Epithelial cell of proximal tubule (primary cell): ENCODE measurements at regions not wholly inside any gene's neighbourhood (a gene's known extent, or its start where the extent isn't known, plus 50 kb on each side); places are given as distances from the start of the nearest gene placed in this dataset.

Experiments used
- DNase-seq: peaks from one replicate; pipeline ENCODE4 v3.0.0-alpha.2; 2011; ENCODE audit warnings: low read depth
- H3K4me3 ChIP-seq: 2 replicates; pipeline ENCODE4 v1.5.1; 2011; ENCODE audit warnings: low read depth, mild to moderate bottlenecking, low read length
- CTCF ChIP-seq: conservative IDR thresholded peaks from 2 replicates; pipeline ENCODE4 v1.5.1; 2012; ENCODE audit warnings: low read depth, mild to moderate bottlenecking, low read length

- DNase-seq, result no peak
- no peak for TF ChIP-seq CTCF
- H3K4me3 ChIP-seq, result no peak overlapping the region
These were observed 308.2 kb upstream of the FBXO33 start for GRCh38 chr14:39740454-39740853.

GRCh38 chr14:39739796-39740195 lies 307.6 kb upstream of the FBXO33 start:
- no peak overlapping the region for H3K4me3 ChIP-seq

GRCh38 chr14:39734306-39734705 lies 302.1 kb upstream of the FBXO33 start:
- DNase-seq, result no peak
- H3K4me3 ChIP-seq, result no peak overlapping the region
- no peak for TF ChIP-seq CTCF

More at GRCh38 chr14:39739796-39740195, 307.6 kb upstream of the FBXO33 start:
- DNase-seq, result no peak
- no peak for TF ChIP-seq CTCF

- no peak for TF ChIP-seq CTCF
- no peak overlapping the region for H3K4me3 ChIP-seq
- peak; percentile 6 for DNase-seq
These were observed 301.5 kb upstream of the FBXO33 start for GRCh38 chr14:39733741-39734140.

GRCh38 chr14:39731912-39732311 lies 299.7 kb upstream of the FBXO33 start:
- no peak for DNase-seq
- H3K4me3 ChIP-seq, result no peak overlapping the region
- peak; percentile 46 for TF ChIP-seq CTCF

- TF ChIP-seq CTCF, result no peak
- no peak for DNase-seq
- H3K4me3 ChIP-seq, result no peak overlapping the region
These were observed 294.3 kb upstream of the FBXO33 start for GRCh38 chr14:39726563-39726962.

GRCh38 chr14:39722547-39723273 lies 290.5 kb upstream of the FBXO33 start:
- H3K4me3 ChIP-seq, result no peak overlapping the region
- TF ChIP-seq CTCF, result no peak
- no peak for DNase-seq
